ENCODE measurements at regions not wholly inside any gene's neighbourhood (a gene's known extent, or its start where the extent isn't known, plus 50 kb on each side); places are given as distances from the start of the nearest gene placed in this dataset.

DNA sequence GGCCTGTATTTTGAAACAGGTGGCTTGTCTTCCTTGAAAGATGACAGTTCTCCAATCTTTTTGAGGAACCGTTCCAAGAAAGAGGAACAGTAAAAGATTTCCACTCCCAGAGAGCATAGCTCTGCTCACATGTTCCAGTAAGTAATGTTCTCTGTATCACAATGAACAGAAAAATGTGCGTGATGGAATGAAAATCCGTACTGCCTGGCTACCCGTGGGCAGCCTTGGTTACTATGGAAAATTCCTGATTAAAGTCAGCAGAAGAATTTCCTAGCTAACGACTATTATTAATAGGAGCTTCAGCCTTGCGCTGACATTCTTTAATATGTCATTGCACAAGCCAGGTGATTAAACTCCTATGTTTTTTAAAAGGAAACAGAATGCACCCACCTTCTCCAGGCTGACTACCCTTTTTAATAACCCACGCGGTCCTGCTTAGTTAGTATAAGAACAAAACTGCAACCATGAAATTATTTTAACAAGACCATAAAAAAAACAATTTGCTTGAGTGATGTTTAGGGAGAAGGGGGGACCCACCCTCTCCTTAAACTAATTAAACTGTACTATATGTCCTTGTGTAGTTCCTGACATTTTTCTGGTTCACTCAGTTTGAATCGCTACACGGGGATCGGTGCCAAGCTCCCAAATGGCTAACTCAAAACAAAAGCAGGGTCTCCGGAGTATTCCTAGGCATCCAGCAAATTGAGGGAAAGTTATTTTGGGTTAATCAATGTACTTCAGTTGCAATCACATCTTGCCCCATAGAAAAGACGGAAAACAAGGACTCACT, 54.8 kb upstream of the CPEB4 start:
- no peak for TF ChIP-seq POLR2A (IDR thresholded peaks at IDR 0.05)
- TF ChIP-seq, protein P1, sequence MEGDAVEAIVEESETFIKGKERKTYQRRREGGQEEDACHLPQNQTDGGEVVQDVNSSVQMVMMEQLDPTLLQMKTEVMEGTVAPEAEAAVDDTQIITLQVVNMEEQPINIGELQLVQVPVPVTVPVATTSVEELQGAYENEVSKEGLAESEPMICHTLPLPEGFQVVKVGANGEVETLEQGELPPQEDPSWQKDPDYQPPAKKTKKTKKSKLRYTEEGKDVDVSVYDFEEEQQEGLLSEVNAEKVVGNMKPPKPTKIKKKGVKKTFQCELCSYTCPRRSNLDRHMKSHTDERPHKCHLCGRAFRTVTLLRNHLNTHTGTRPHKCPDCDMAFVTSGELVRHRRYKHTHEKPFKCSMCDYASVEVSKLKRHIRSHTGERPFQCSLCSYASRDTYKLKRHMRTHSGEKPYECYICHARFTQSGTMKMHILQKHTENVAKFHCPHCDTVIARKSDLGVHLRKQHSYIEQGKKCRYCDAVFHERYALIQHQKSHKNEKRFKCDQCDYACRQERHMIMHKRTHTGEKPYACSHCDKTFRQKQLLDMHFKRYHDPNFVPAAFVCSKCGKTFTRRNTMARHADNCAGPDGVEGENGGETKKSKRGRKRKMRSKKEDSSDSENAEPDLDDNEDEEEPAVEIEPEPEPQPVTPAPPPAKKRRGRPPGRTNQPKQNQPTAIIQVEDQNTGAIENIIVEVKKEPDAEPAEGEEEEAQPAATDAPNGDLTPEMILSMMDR (IDR thresholded peaks at IDR 0.05) = no peak

All from body of pancreas (tissue), 4 donors.